ENCODE measurements at regions not wholly inside any gene's neighbourhood (a gene's known extent, or its start where the extent isn't known, plus 50 kb on each side); places are given as distances from the start of the nearest gene placed in this dataset.

DNA sequence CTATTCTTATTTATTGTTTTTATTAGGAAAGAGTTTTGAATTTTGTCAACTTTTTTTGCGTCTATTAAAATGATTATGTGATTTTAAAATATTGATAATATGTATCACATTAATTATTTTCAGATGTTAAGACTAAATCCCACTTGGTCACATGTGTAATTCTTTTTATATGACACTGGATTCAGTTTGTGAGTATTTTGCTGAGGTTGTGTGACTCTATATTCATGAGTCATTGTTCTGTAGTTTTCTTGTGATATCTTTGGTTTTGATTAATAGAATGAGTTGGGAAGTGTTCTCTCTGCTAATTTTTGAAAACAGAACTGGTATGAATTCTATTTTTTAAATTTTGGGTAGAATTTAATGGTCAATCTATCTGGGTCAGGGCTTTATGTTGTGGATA lies 317.9 kb downstream of the ETS1 start:
- no peak for DNase-seq (ENCODE audit: low read depth in 1 of 2, low spot score in 1 of 2)

DNA sequence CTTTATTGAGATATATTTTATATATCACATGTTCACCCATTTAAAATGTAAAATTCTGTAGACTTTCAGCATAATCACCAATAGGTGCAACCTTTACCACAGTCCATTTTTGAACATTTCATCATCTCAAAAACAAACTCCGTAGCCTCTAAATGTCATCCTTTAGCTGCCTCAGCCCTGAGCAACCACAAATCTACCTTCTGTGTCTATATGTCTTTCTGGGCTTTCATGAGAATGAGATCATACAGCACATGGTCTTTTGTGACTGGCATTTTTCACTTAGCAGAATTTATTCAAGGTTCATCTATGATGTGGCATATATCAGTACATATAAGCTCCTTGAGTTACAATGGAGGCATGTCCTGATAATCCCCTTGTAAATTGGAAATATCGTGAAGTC lies 320.5 kb downstream of the ETS1 start:
- no peak for DNase-seq (ENCODE audit: low read depth in 1 of 2, low spot score in 1 of 2)

- DNase-seq (ENCODE audit: low read depth in 1 of 2, low spot score in 1 of 2): no peak
Measured at GRCh38 chr11:128262463-128263345, 324.7 kb downstream of the ETS1 start.

DNA sequence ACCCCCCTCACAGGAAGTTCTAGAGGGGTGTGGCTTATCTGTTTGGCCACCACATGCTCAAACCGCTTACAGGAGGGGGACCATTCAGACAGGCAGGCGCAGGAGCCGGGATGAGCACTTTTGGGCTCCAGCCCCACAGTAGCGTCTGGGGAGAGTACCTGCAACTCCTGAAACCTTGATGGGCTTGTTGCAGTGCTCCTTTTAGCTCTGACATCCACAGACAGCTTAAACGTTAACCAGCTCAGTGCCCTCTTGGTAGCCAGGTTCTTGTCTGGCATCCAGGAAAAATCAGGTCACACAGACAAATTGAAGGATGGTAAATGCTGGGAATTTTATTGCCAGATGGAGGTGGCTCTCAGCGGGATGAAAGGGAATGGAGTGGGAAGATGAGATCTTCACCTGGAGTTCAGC lies 326.3 kb downstream of the ETS1 start:
- no peak for DNase-seq (ENCODE audit: low read depth in 1 of 2, low spot score in 1 of 2)

GRCh38 chr11:128260398-128260797 lies 327.0 kb downstream of the ETS1 start:
- DNase-seq (ENCODE audit: low read depth in 1 of 2, low spot score in 1 of 2): no peak

- DNase-seq (ENCODE audit: low read depth in 1 of 2, low spot score in 1 of 2): no peak
Measured at GRCh38 chr11:128259816-128260215, 327.5 kb downstream of the ETS1 start.

DNA sequence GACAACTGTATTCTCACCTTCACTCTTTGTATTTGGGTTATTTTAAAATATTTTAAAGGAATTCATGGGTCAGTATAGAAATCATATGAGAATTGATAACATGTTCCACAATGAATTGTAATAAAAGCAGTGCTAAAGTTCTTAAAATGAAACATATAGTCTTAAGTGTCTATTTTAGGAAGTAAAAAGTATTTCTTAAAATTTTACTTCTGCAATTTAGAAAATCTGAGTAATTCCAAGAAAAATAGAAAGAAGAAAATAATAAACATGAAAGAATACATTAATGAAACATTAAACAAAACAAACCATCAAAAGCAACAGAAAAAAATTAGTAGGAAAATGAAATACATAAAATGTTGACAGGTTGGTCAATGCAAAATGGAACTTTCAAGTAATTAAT lies 332.4 kb downstream of the ETS1 start:
- DNase-seq (ENCODE audit: low read depth in 1 of 2, low spot score in 1 of 2): no peak

DNA sequence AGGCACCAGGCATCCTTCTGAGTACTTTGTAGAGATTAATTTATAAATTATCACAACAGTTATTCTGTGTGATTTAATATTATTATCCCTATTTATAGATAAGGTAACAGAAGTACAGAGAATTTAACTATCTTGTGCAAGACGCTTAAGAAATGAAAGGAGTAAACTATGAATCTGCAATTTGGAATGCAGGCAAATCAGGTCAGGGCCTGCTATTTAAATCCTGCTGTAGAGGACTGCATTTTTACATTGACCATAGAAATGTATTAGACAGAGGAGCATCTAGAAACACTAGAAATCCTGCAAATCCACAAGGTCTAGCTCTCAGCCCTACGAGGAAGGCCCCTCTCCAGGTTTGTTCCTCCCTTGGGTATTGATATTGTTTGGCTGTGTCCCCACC lies 336.2 kb downstream of the ETS1 start:
- DNase-seq (ENCODE audit: low read depth in 1 of 2, low spot score in 1 of 2): no peak

DNA sequence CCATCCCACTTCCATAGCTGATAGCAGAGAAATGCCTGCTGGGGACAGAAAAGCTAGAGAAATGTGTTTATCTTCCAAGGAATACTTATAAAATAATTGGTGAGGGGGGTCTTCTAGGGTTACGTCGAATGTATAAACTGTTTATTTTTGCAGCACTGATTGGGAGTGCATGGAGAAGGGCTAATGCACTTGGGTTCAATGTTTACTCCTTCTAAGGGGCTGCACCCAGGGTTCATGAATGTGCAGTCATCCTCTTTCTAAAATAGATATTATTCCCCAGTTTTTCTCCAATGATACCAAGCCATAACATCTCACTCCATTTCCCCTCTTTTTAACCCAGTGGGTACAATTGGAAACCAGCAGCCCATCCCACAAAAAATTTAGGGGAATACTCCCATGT lies 336.9 kb downstream of the ETS1 start:
- DNase-seq (ENCODE audit: low read depth in 1 of 2, low spot score in 1 of 2): no peak

- no peak for DNase-seq (ENCODE audit: low read depth in 1 of 2, low spot score in 1 of 2)
Measured at GRCh38 chr11:128246810-128247594, 340.4 kb downstream of the ETS1 start.

GRCh38 chr11:128246364-128246801 lies 341.0 kb downstream of the ETS1 start:
- DNase-seq (ENCODE audit: low read depth in 1 of 2, low spot score in 1 of 2): no peak

DNA sequence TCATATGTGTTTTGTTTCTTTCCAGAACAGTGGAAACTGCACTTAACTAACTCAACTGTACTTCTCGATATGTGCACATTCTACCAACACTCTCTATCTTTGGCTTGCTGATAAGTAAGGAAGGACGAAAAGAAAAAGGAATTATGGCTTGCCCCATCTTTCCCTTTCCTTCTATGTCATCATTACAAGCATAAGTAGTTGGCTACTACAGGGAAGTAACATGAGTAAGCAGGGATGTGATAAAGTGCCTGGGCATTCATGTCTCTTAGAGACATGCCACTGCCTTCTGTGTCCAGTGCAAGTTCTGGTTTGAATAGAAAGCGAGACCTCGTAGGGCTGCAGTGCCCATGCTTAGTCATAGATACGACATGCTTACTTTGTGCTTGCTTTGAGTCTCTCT lies 342.5 kb downstream of the ETS1 start:
- DNase-seq (ENCODE audit: low read depth in 1 of 2, low spot score in 1 of 2): no peak

- DNase-seq (ENCODE audit: low read depth in 1 of 2, low spot score in 1 of 2): no peak
Measured at GRCh38 chr11:128242451-128242850, 344.9 kb downstream of the ETS1 start.

DNA sequence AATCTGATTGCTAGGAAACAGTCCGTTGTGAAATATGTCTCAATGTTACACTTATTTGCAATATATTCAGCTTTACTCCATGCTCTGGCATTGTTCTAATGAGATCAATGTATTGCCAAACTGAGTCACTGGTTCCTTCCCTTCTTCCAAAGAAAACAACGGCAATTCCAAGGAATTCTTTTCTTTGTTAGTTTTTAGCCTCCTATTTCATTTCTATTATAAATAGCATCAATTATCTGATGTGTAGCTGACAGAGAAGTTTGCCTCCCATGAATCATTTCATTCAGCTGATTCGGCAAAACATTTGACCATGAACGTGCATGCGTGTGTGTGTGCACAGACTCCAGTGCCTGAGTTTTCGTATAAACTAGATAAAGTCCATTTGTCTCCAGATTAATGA lies 346.8 kb downstream of the ETS1 start:
- no peak for DNase-seq (ENCODE audit: low read depth in 1 of 2, low spot score in 1 of 2)

GRCh38 chr11:128239306-128239705 lies 348.1 kb downstream of the ETS1 start:
- DNase-seq (ENCODE audit: low read depth in 1 of 2, low spot score in 1 of 2): no peak

- DNase-seq (ENCODE audit: low read depth in 1 of 2, low spot score in 1 of 2): no peak
Measured at GRCh38 chr11:128238521-128239265, 348.7 kb downstream of the ETS1 start.

- DNase-seq (ENCODE audit: low read depth in 1 of 2, low spot score in 1 of 2): no peak
Measured at GRCh38 chr11:128236506-128237498, 350.6 kb downstream of the ETS1 start.

- DNase-seq (ENCODE audit: low read depth in 1 of 2, low spot score in 1 of 2): no peak
Measured at GRCh38 chr11:128235958-128236357, 351.4 kb downstream of the ETS1 start.

- DNase-seq (ENCODE audit: low read depth in 1 of 2, low spot score in 1 of 2): no peak
Measured at GRCh38 chr11:128235426-128235825, 351.9 kb downstream of the ETS1 start.

GRCh38 chr11:128234143-128234542 lies 353.2 kb downstream of the ETS1 start:
- DNase-seq (ENCODE audit: low read depth in 1 of 2, low spot score in 1 of 2): no peak

Measured in activated CD4-positive, alpha-beta T cell treated with anti-CD3 and anti-CD28 coated beads, Interleukin-2, amount 50 U/mL, for 24 hours (primary cell).